Activated CD4-positive, alpha-beta memory T cell treated with anti-CD3 and anti-CD28 coated beads, Interleukin-2, amount 10 ng/mL, durations not matched to agents 7 days and 5 days (primary cell): ENCODE measurements at regions not wholly inside any gene's neighbourhood (a gene's known extent, or its start where the extent isn't known, plus 50 kb on each side); places are given as distances from the start of the nearest gene placed in this dataset.

ENCODE experiments used
- CTCF ChIA-PET: fragments of 350-600 bp; sonication (Branson Sonifier 250); formaldehyde crosslinking; loops from one replicate; lab custom pipeline; 2021; ENCODE audit warnings: antibody characterized with exemption, inconsistent platforms; lab: Charles Lee
- POLR2A ChIA-PET: fragments of 350-600 bp; sonication (Branson Sonifier 250); formaldehyde crosslinking; loops from one replicate; lab custom pipeline; 2021; ENCODE audit warnings: antibody characterized with exemption; lab: Charles Lee
- DNase-seq: peaks from one replicate; pipeline ENCODE4 v3.0.0-alpha.2; 2020
- H3K27ac Mint-ChIP-seq: one replicate; pipeline ENCODE4 v1.8.0; 2021; ENCODE audit warnings: mild to moderate bottlenecking, mixed read lengths
- H3K27me3 Mint-ChIP-seq: one replicate; pipeline ENCODE4 v1.8.0; 2021; ENCODE audit warnings: mixed read lengths
- H3K36me3 Mint-ChIP-seq: one replicate; pipeline ENCODE4 v1.8.0; 2021; ENCODE audit warnings: low read depth, mixed read lengths
- H3K4me1 Mint-ChIP-seq: one replicate; pipeline ENCODE4 v1.8.0; 2021; ENCODE audit warnings: mixed read lengths
- H3K4me3 Mint-ChIP-seq: one replicate; pipeline ENCODE4 v1.8.0; 2021; ENCODE audit warnings: mild to moderate bottlenecking, mixed read lengths
- H3K9me3 Mint-ChIP-seq: one replicate; pipeline ENCODE4 v1.8.0; 2021; ENCODE audit warnings: mixed read lengths

GRCh38 chr4:181364504-181364903 lies 878.7 kb upstream of the TENM3 start:
- Mint-ChIP-seq H3K4me3 (no peak overlapping the region), H3K27me3 (no peaks in the 10 kb centered on the region), H3K27ac (no peak overlapping the region), H3K36me3 (no peaks in the 10 kb centered on the region), H3K9me3 (peaks cover 10% of the 10 kb centered on the region), H3K4me1 (no peaks in the 10 kb centered on the region)
- CTCF ChIA-PET: no interaction called here
- POLR2A ChIA-PET: no interaction called here
- no peak for DNase-seq

- Mint-ChIP-seq H3K27me3 (no peaks in the 10 kb centered on the region), H3K27ac (no peak overlapping the region), H3K4me1 (no peaks in the 10 kb centered on the region), H3K4me3 (no peak overlapping the region), H3K9me3 (peaks cover 10% of the 10 kb centered on the region), H3K36me3 (no peaks in the 10 kb centered on the region)
- ChIA-PET POLR2A (no interaction called here), CTCF (no interaction called here)
- no peak for DNase-seq
Measured at GRCh38 chr4:181365671-181366070, 877.5 kb upstream of the TENM3 start.

GRCh38 chr4:181372014-181372413 lies 871.2 kb upstream of the TENM3 start:
- Mint-ChIP-seq H3K36me3 (no peaks in the 10 kb centered on the region), H3K4me3 (no peak overlapping the region), H3K27me3 (no peaks in the 10 kb centered on the region), H3K9me3 (peaks cover 3% of the 10 kb centered on the region), H3K4me1 (no peaks in the 10 kb centered on the region), H3K27ac (no peak overlapping the region)
- no peak for DNase-seq
- ChIA-PET POLR2A (no interaction called here), CTCF (no interaction called here)

GRCh38 chr4:181376058-181376457 lies 867.1 kb upstream of the TENM3 start:
- no peak overlapping the region for H3K27ac Mint-ChIP-seq
- peaks cover 3% of the 10 kb centered on the region for H3K9me3 Mint-ChIP-seq
- H3K36me3 Mint-ChIP-seq: no peaks in the 10 kb centered on the region
- no peaks in the 10 kb centered on the region for H3K27me3 Mint-ChIP-seq
- ChIA-PET POLR2A (no interaction called here), CTCF (no interaction called here)
- no peak overlapping the region for H3K4me3 Mint-ChIP-seq
- no peaks in the 10 kb centered on the region for H3K4me1 Mint-ChIP-seq
- DNase-seq: no peak

- no peaks in the 10 kb centered on the region for H3K27me3 Mint-ChIP-seq
Measured at GRCh38 chr4:181388061-181388460, 855.1 kb upstream of the TENM3 start.

GRCh38 chr4:181416966-181417365 lies 826.2 kb upstream of the TENM3 start:
- ChIA-PET CTCF (no interaction called here), POLR2A (no interaction called here)
- H3K4me3 Mint-ChIP-seq: no peak overlapping the region
- H3K36me3 Mint-ChIP-seq: no peaks in the 10 kb centered on the region
- H3K4me1 Mint-ChIP-seq: no peaks in the 10 kb centered on the region
- no peak overlapping the region for H3K27ac Mint-ChIP-seq
- H3K27me3 Mint-ChIP-seq: no peaks in the 10 kb centered on the region
- DNase-seq: no peak
- peaks cover 4% of the 10 kb centered on the region for H3K9me3 Mint-ChIP-seq

More at GRCh38 chr4:181388061-181388460, 855.1 kb upstream of the TENM3 start:
- DNase-seq: no peak
- ChIA-PET POLR2A (no interaction called here), CTCF (no interaction called here)
- Mint-ChIP-seq H3K9me3 (peaks cover 4% of the 10 kb centered on the region), H3K4me1 (no peaks in the 10 kb centered on the region), H3K4me3 (no peak overlapping the region), H3K27ac (no peak overlapping the region), H3K36me3 (no peaks in the 10 kb centered on the region)

- no peaks in the 10 kb centered on the region for H3K27me3 Mint-ChIP-seq
- no peaks in the 10 kb centered on the region for H3K4me1 Mint-ChIP-seq
- POLR2A ChIA-PET: no interaction called here
- CTCF ChIA-PET: no interaction called here
- no peak overlapping the region for H3K4me3 Mint-ChIP-seq
- DNase-seq: no peak
- peaks cover 12% of the 10 kb centered on the region for H3K9me3 Mint-ChIP-seq
- no peaks in the 10 kb centered on the region for H3K36me3 Mint-ChIP-seq
- H3K27ac Mint-ChIP-seq: no peak overlapping the region
Measured at GRCh38 chr4:181418496-181418895, 824.7 kb upstream of the TENM3 start.

GRCh38 chr4:181420950-181421349 lies 822.3 kb upstream of the TENM3 start:
- CTCF ChIA-PET: no interaction called here
- no peak for DNase-seq
- Mint-ChIP-seq H3K36me3 (no peaks in the 10 kb centered on the region), H3K4me1 (no peaks in the 10 kb centered on the region), H3K27ac (no peak overlapping the region), H3K4me3 (no peak overlapping the region), H3K9me3 (peaks cover 9% of the 10 kb centered on the region), H3K27me3 (no peaks in the 10 kb centered on the region)
- POLR2A ChIA-PET: no interaction called here

GRCh38 chr4:181424362-181425016 lies 818.7 kb upstream of the TENM3 start:
- no peaks in the 10 kb centered on the region for H3K36me3 Mint-ChIP-seq
- POLR2A ChIA-PET: no interaction called here

GRCh38 chr4:181427076-181427475 lies 816.1 kb upstream of the TENM3 start:
- H3K27me3 Mint-ChIP-seq: no peaks in the 10 kb centered on the region
- CTCF ChIA-PET: no interaction called here
- no peak overlapping the region for H3K4me3 Mint-ChIP-seq
- H3K4me1 Mint-ChIP-seq: no peaks in the 10 kb centered on the region
- POLR2A ChIA-PET: no interaction called here
- no peak overlapping the region for H3K27ac Mint-ChIP-seq
- DNase-seq: no peak
- H3K36me3 Mint-ChIP-seq: no peaks in the 10 kb centered on the region
- H3K9me3 Mint-ChIP-seq: peaks cover 9% of the 10 kb centered on the region

More at GRCh38 chr4:181424362-181425016, 818.7 kb upstream of the TENM3 start:
- DNase-seq: no peak
- H3K4me1 Mint-ChIP-seq: no peaks in the 10 kb centered on the region
- H3K27me3 Mint-ChIP-seq: no peaks in the 10 kb centered on the region
- CTCF ChIA-PET: no interaction called here
- no peak overlapping the region for H3K4me3 Mint-ChIP-seq
- peaks cover 9% of the 10 kb centered on the region for H3K9me3 Mint-ChIP-seq
- no peak overlapping the region for H3K27ac Mint-ChIP-seq

GRCh38 chr4:181431006-181431405 lies 812.2 kb upstream of the TENM3 start:
- no peaks in the 10 kb centered on the region for H3K36me3 Mint-ChIP-seq
- H3K27ac Mint-ChIP-seq: no peak overlapping the region
- DNase-seq: no peak
- CTCF ChIA-PET: no interaction called here
- H3K9me3 Mint-ChIP-seq: no peaks in the 10 kb centered on the region
- no peaks in the 10 kb centered on the region for H3K4me1 Mint-ChIP-seq
- no peak overlapping the region for H3K4me3 Mint-ChIP-seq
- H3K27me3 Mint-ChIP-seq: no peaks in the 10 kb centered on the region
- POLR2A ChIA-PET: no interaction called here

GRCh38 chr4:181431661-181432060 lies 811.5 kb upstream of the TENM3 start:
- H3K4me1 Mint-ChIP-seq: no peaks in the 10 kb centered on the region
- H3K9me3 Mint-ChIP-seq: no peaks in the 10 kb centered on the region
- no peak overlapping the region for H3K4me3 Mint-ChIP-seq
- CTCF ChIA-PET: no interaction called here
- H3K27ac Mint-ChIP-seq: no peak overlapping the region
- POLR2A ChIA-PET: no interaction called here
- DNase-seq: no peak
- H3K27me3 Mint-ChIP-seq: no peaks in the 10 kb centered on the region
- H3K36me3 Mint-ChIP-seq: no peaks in the 10 kb centered on the region

- ChIA-PET CTCF (no interaction called here), POLR2A (no interaction called here)
- no peak overlapping the region for H3K27ac Mint-ChIP-seq
- H3K4me1 Mint-ChIP-seq: no peaks in the 10 kb centered on the region
- H3K27me3 Mint-ChIP-seq: no peaks in the 10 kb centered on the region
- peaks cover 3% of the 10 kb centered on the region for H3K9me3 Mint-ChIP-seq
- DNase-seq: no peak
- no peaks in the 10 kb centered on the region for H3K36me3 Mint-ChIP-seq
- no peak overlapping the region for H3K4me3 Mint-ChIP-seq
Measured at GRCh38 chr4:181432335-181432734, 810.9 kb upstream of the TENM3 start.

GRCh38 chr4:181437895-181438294 lies 805.3 kb upstream of the TENM3 start:
- H3K4me3 Mint-ChIP-seq: no peak overlapping the region
- CTCF ChIA-PET: no interaction called here
- POLR2A ChIA-PET: no interaction called here
- no peaks in the 10 kb centered on the region for H3K36me3 Mint-ChIP-seq
- no peaks in the 10 kb centered on the region for H3K4me1 Mint-ChIP-seq
- H3K9me3 Mint-ChIP-seq: peaks cover 9% of the 10 kb centered on the region
- no peak overlapping the region for H3K27ac Mint-ChIP-seq
- H3K27me3 Mint-ChIP-seq: no peaks in the 10 kb centered on the region
- no peak for DNase-seq
